ENCODE measurements at regions not wholly inside any gene's neighbourhood (a gene's known extent, or its start where the extent isn't known, plus 50 kb on each side); places are given as distances from the start of the nearest gene placed in this dataset.

- no peak for TF ChIP-seq EZH2 (IDR thresholded peaks at IDR 0.05; ENCODE audit: borderline replicate concordance, low read depth, low read length, severe bottlenecking)
- TF ChIP-seq CTCF (IDR thresholded peaks at IDR 0.05; ENCODE audit: borderline replicate concordance, extremely low read depth, low read length, poor library complexity, severe bottlenecking): no peak
Measured at GRCh38 chr18:65146482-65147021, 604.3 kb upstream of the CDH7 start.

All from DND-41 (cell line).